Gastroesophageal sphincter (tissue), 4 donors: ENCODE measurements at regions not wholly inside any gene's neighbourhood (a gene's known extent, or its start where the extent isn't known, plus 50 kb on each side); places are given as distances from the start of the nearest gene placed in this dataset.

Source experiments
- ATAC-seq: fragments of 150-250 bp; one replicate; pipeline ENCODE4 v1.9.1; 2016; ENCODE audit warnings: mild to moderate bottlenecking, moderate library complexity
- H3K27ac ChIP-seq, 4 donors: fragments of 200-600 bp; sonication (generic) in 3 of 4; 1 replicate in 3 of 4; 2 replicates in 1 of 4; pipeline ENCODE4 v1.5.1; 2016 to 2019
- H3K27me3 ChIP-seq: fragments of 200-600 bp; sonication (generic); one replicate; pipeline ENCODE4 v1.5.1; 2019
- H3K36me3 ChIP-seq, 2 donors: fragments of 200-600 bp; sonication (generic); one replicate each; pipeline ENCODE4 v1.5.1; 2019; ENCODE audit warnings: control low read depth in 1 of 2
- H3K4me1 ChIP-seq, 3 donors: fragments of 200-600 bp; sonication (generic); 1 replicate in 2 of 3; 2 replicates in 1 of 3; pipeline ENCODE4 v1.5.1; 2016 to 2019; ENCODE audit warnings: control low read depth in 2 of 3
- H3K4me3 ChIP-seq, 2 donors: fragments of 200-600 bp; sonication (generic); one replicate each; pipeline ENCODE4 v1.5.1; 2019; ENCODE audit warnings: mild to moderate bottlenecking in 1 of 2, moderate library complexity in 1 of 2
- H3K9me3 ChIP-seq, 3 donors: fragments of 200-600 bp; sonication (generic); one replicate each; pipeline ENCODE4 v1.5.1; 2017 to 2019; ENCODE audit warnings: control low read depth in 2 of 3
- CTCF ChIP-seq, 4 experiments: fragments of 200-600 bp in 2 of 4; fragments of 450-650 bp in 2 of 4; sonication (generic) in 1 of 4; IDR thresholded peaks; one replicate each; pipeline ENCODE4 v1.5.1; 2017 to 2019; ENCODE audit warnings: antibody characterized with exemption in 4 of 4, mild to moderate bottlenecking in 2 of 4, moderate library complexity in 2 of 4
- EP300 ChIP-seq: sonication (generic); formaldehyde crosslinking; IDR thresholded peaks from one replicate; pipeline ENCODE4 v1.6.1; 2017; ENCODE audit warnings: antibody characterized with exemption, mild to moderate bottlenecking
- POLR2A ChIP-seq, 2 donors: fragments of 450-650 bp; IDR thresholded peaks; one replicate each; pipeline ENCODE4 v1.6.1; 2017; ENCODE audit warnings: antibody characterized with exemption in 2 of 2, mild to moderate bottlenecking in 2 of 2, moderate library complexity in 1 of 2
- POLR2AphosphoS5 ChIP-seq: sonication (generic); formaldehyde crosslinking; IDR thresholded peaks from one replicate; pipeline ENCODE4 v1.6.1; 2017; ENCODE audit warnings: antibody characterized with exemption
- WGBS, 2 donors: methylation state at CpG; one replicate each; pipeline ENCODE4 v1.1.5; 2018; ENCODE audit warnings: low coverage in 1 of 2; 5-methylcytosine and 5-hydroxymethylcytosine counted together

- 21 to 28% methylated on average over 3 of the region's 3 CpGs for WGBS, 2 donors
- Histone ChIP-seq H3K4me3 (no peak overlapping the region), H3K27ac (no peak overlapping the region), H3K4me1 (peaks cover 0 to 39% (median 4%) of the 10 kb centered on the region in 3 donors), H3K36me3 (no peaks in the 10 kb centered on the region), H3K27me3 (no peaks in the 10 kb centered on the region), H3K9me3 (no peaks in the 10 kb centered on the region)
- TF ChIP-seq POLR2AphosphoS5 (no peak), CTCF (IDR thresholded peaks at IDR 0.05) (no peak), EP300 (no peak), POLR2A (IDR thresholded peaks at IDR 0.05) (no peak)
- no peak for ATAC-seq
Measured at GRCh38 chr4:31083456-31083855, 363.3 kb downstream of the PCDH7 start.

GRCh38 chr4:31084806-31085416 lies 364.7 kb downstream of the PCDH7 start:
- peaks cover 0 to 53% (median 4%) of the 10 kb centered on the region in 3 donors for H3K4me1 ChIP-seq
- peak overlapping the region in 1 of 4 donors; percentile 20 for H3K27ac ChIP-seq
- ATAC-seq = no peak

GRCh38 chr4:31085689-31086088 lies 365.5 kb downstream of the PCDH7 start:
- Histone ChIP-seq H3K4me1 (peaks cover 0 to 57% (median 4%) of the 10 kb centered on the region in 3 donors), H3K36me3 (no peaks in the 10 kb centered on the region), H3K4me3 (no peak overlapping the region), H3K27ac (peak overlapping the region in 1 of 4 donors; percentile 2), H3K9me3 (no peaks in the 10 kb centered on the region), H3K27me3 (no peaks in the 10 kb centered on the region)
- no peak for ATAC-seq
- TF ChIP-seq CTCF (IDR thresholded peaks at IDR 0.05) (no peak), EP300 (no peak), POLR2AphosphoS5 (no peak), POLR2A (IDR thresholded peaks at IDR 0.05) (no peak)

More at GRCh38 chr4:31084806-31085416, 364.7 kb downstream of the PCDH7 start:
- Histone ChIP-seq H3K27me3 (no peaks in the 10 kb centered on the region), H3K4me3 (no peak overlapping the region), H3K36me3 (no peaks in the 10 kb centered on the region), H3K9me3 (no peaks in the 10 kb centered on the region)
- whole genome bisulfite sequencing, 2 donors = 72 to 90% methylated on average over 6 to 9 of the region's 9 CpGs
- no peak for TF ChIP-seq POLR2AphosphoS5
- no peak for TF ChIP-seq EP300
- no peak for TF ChIP-seq CTCF (IDR thresholded peaks at IDR 0.05)
- no peak for TF ChIP-seq POLR2A (IDR thresholded peaks at IDR 0.05)

- peak overlapping the region in 1 of 4 donors; percentile 15 for H3K27ac ChIP-seq
- no peak for ATAC-seq
- H3K4me1 ChIP-seq = peaks cover 0 to 51% (median 4%) of the 10 kb centered on the region in 3 donors
Measured at GRCh38 chr4:31086756-31087330, 366.7 kb downstream of the PCDH7 start.

More at GRCh38 chr4:31086756-31087330, 366.7 kb downstream of the PCDH7 start:
- Histone ChIP-seq H3K9me3 (no peaks in the 10 kb centered on the region), H3K27me3 (no peaks in the 10 kb centered on the region), H3K36me3 (no peaks in the 10 kb centered on the region), H3K4me3 (no peak overlapping the region)
- TF ChIP-seq POLR2A (IDR thresholded peaks at IDR 0.05) (no peak), EP300 (no peak), POLR2AphosphoS5 (no peak), CTCF (IDR thresholded peaks at IDR 0.05) (no peak)
- WGBS, 2 donors = 59 to 73% methylated on average over 3 of the region's 3 CpGs
